H1 (cell line): ENCODE measurements at regions not wholly inside any gene's neighbourhood (a gene's known extent, or its start where the extent isn't known, plus 50 kb on each side); places are given as distances from the start of the nearest gene placed in this dataset.

Experiments
- CEBPB ChIP-seq: IDR thresholded peaks from 2 replicates; pipeline ENCODE4 v1.6.1; 2012; ENCODE audit warnings: low read depth, low read length
- CTBP2 ChIP-seq: IDR thresholded peaks from 2 replicates; pipeline ENCODE4 v1.7.0; 2011; ENCODE audit warnings: borderline replicate concordance, mild to moderate bottlenecking, moderate library complexity, mixed read lengths, low read length; ENCODE audit not compliant: insufficient read depth, insufficient read length
- POLR2A ChIP-seq, 2 experiments: IDR thresholded peaks; 1 replicate in 1 of 2; 2 replicates in 1 of 2; pipeline ENCODE4 v1.6.1; 2011; ENCODE audit warnings: low read depth in 2 of 2, low read length in 2 of 2, mild to moderate bottlenecking in 2 of 2; ENCODE audit errors: control extremely low read depth in 1 of 2
- POLR2AphosphoS5 ChIP-seq: IDR thresholded peaks from 2 replicates; pipeline ENCODE4 v1.6.1; 2011; ENCODE audit warnings: low read depth, low read length
- RBBP5 ChIP-seq: IDR thresholded peaks from 2 replicates; pipeline ENCODE4 v1.7.1; 2012; ENCODE audit warnings: low read depth, mild to moderate bottlenecking, inconsistent platforms, low read length, moderate library complexity, borderline replicate concordance
- SP1 ChIP-seq: IDR thresholded peaks from 2 replicates; pipeline ENCODE4 v1.6.1; 2011; ENCODE audit warnings: low read depth, low read length
- TAF1 ChIP-seq: IDR thresholded peaks from 2 replicates; pipeline ENCODE4 v1.6.1; 2011; ENCODE audit warnings: mild to moderate bottlenecking, low read depth, low read length
- TEAD4 ChIP-seq: IDR thresholded peaks from 2 replicates; pipeline ENCODE4 v1.6.1; 2012; ENCODE audit warnings: low read depth, low read length, inconsistent platforms, mixed read lengths
- YY1 ChIP-seq: IDR thresholded peaks from 2 replicates; pipeline ENCODE4 v1.6.1; 2011; ENCODE audit warnings: low read depth, mild to moderate bottlenecking, low read length
- TF ChIP-seq, protein P1 (sequence below), 3 experiments: IDR thresholded peaks; 1 replicate in 2 of 3; 2 replicates in 1 of 3; pipeline versions ENCODE4 v1.5.1 to v1.6.1; 2011; ENCODE audit warnings: low read length in 3 of 3, mild to moderate bottlenecking in 3 of 3, inconsistent platforms in 2 of 3, low read depth in 1 of 3, moderate library complexity in 1 of 3; ENCODE audit not compliant: insufficient read depth in 1 of 3; ENCODE audit errors: control extremely low read depth in 1 of 3

DNA sequence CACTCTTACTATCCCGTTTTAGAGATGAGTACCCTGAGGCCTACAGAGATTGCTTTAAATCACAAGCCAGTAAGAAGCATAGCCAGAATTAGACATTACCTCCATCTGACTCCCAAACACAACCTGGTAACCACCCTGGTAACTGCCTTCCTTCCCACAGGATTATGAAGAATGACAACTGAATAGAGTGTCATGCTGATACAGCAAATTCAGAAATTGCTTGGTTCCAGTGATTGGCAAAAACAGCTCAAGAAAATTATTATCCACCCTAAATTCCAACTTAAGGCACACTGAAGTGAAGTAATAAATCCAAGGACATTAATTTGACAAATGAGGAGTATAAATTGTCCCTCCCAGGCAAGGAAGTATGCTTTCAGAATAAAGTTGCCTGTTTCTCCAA, 195.8 kb upstream of the RBMS1 start:
- TF ChIP-seq SP1 (no peak), YY1 (no peak), POLR2A (IDR thresholded peaks at IDR 0.05; ENCODE audit: control extremely low read depth in 1 of 2, low read depth in 2 of 2, low read length in 2 of 2) (no peak), CTBP2 (no peak), RBBP5 (no peak), TEAD4 (no peak), TAF1 (no peak), CEBPB (no peak), POLR2AphosphoS5 (no peak)
- TF ChIP-seq, protein P1, sequence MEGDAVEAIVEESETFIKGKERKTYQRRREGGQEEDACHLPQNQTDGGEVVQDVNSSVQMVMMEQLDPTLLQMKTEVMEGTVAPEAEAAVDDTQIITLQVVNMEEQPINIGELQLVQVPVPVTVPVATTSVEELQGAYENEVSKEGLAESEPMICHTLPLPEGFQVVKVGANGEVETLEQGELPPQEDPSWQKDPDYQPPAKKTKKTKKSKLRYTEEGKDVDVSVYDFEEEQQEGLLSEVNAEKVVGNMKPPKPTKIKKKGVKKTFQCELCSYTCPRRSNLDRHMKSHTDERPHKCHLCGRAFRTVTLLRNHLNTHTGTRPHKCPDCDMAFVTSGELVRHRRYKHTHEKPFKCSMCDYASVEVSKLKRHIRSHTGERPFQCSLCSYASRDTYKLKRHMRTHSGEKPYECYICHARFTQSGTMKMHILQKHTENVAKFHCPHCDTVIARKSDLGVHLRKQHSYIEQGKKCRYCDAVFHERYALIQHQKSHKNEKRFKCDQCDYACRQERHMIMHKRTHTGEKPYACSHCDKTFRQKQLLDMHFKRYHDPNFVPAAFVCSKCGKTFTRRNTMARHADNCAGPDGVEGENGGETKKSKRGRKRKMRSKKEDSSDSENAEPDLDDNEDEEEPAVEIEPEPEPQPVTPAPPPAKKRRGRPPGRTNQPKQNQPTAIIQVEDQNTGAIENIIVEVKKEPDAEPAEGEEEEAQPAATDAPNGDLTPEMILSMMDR (IDR thresholded peaks at IDR 0.05; ENCODE audit: control extremely low read depth in 1 of 3, insufficient read depth in 1 of 3, low read depth in 1 of 3, low read length in 3 of 3), result no peak
